ENCODE measurements at regions not wholly inside any gene's neighbourhood (a gene's known extent, or its start where the extent isn't known, plus 50 kb on each side); places are given as distances from the start of the nearest gene placed in this dataset.

DNA sequence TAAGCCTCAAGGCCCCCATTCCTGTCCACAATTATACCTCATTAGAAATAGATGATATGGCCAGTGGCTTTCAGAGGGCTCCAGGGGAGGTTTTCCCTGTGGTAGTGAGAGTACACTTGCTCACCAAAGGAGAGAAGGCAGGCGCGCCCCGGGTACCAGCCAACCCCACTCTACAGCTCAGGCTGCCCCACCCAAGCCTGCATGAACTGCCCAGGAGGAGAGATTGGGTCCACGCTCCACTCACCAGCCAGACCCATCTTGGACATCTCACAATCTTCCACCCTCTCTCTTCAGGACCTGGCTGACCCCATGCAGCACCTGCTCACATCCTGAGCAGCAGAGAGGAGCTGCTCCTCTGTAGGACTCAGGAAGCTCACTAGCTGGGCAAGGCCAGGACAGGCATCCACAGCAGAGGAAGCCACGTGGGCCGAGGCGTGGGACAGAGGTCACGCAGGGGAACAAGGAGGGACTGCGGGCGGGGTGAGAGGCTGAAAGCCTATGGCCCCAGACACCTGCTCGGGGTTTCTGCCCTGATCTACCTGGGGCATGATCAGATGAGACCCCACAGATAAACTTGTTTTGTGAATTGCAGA is 53.9 kb upstream of the GLI2 start:
- no peak overlapping the region for H3K4me3 ChIP-seq (replicated peaks; ENCODE audit: low read depth, low read length)
- DNase-seq (ENCODE audit: extremely low read depth, low read depth), result no peak
- no peak for TF ChIP-seq CTCF (IDR thresholded peaks at IDR 0.05; ENCODE audit: low read depth, low read length, missing control alignments)

GRCh38 chr2:120682654-120683053 is 53.0 kb upstream of the GLI2 start:
- DNase-seq (ENCODE audit: extremely low read depth, low read depth), result no peak
- no peak for TF ChIP-seq CTCF (IDR thresholded peaks at IDR 0.05; ENCODE audit: low read depth, low read length, missing control alignments)
- H3K4me3 ChIP-seq (replicated peaks; ENCODE audit: low read depth, low read length), result no peak overlapping the region

GRCh38 chr2:120683081-120683480 is 52.6 kb upstream of the GLI2 start:
- no peak overlapping the region for H3K4me3 ChIP-seq (replicated peaks; ENCODE audit: low read depth, low read length)
- DNase-seq (ENCODE audit: extremely low read depth, low read depth), result no peak
- no peak for TF ChIP-seq CTCF (IDR thresholded peaks at IDR 0.05; ENCODE audit: low read depth, low read length, missing control alignments)

- H3K4me3 ChIP-seq (replicated peaks; ENCODE audit: low read depth, low read length), result no peak overlapping the region
- no peak for TF ChIP-seq CTCF (IDR thresholded peaks at IDR 0.05; ENCODE audit: low read depth, low read length, missing control alignments)
- DNase-seq (ENCODE audit: extremely low read depth, low read depth), result no peak
Observed at GRCh38 chr2:120683701-120684100, 52.0 kb upstream of the GLI2 start.

DNA sequence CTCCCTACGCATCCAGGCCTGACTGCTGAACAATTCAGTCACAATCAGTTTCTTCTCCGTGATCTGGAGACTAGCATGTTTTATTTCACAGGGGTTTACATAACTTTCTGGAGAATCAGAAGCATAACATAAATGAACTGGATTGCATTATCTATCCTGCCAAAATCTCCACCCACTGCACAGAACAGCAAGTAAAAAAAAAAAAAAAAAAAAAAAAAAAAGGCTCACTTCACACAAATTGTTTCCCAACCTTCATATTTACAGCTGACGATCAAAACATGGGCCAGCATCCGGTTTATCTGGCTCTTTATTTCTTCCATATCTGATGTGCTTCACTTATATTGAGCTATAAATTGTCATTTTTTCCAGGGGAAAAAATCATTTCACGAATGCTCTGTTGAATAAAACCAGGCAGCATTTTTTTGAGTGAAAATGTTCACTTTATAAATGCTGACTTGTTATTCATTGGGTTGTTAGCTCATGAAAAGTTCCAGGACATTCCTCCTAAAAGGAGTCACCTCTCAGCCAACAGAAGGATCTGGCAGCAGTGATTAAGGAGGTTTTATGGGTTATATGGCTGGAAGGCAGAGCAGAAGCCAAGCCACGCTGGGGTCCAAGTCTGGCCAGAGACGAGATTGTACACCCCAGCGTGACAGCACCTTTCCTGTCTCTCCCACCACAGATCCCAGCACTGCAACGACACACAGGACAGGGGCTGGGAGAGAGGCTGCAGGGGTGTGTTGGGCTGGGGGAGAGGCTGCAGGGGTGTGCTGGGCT is 51.2 kb upstream of the GLI2 start:
- TF ChIP-seq CTCF (IDR thresholded peaks at IDR 0.05; ENCODE audit: low read depth, low read length, missing control alignments), result no peak
- no peak for DNase-seq (ENCODE audit: extremely low read depth, low read depth)
- H3K4me3 ChIP-seq (replicated peaks; ENCODE audit: low read depth, low read length), result no peak overlapping the region

GRCh38 chr2:120685066-120685973 is 50.3 kb upstream of the GLI2 start:
- no peak overlapping the region for H3K4me3 ChIP-seq (replicated peaks; ENCODE audit: low read depth, low read length)
- no peak for DNase-seq (ENCODE audit: extremely low read depth, low read depth)
- no peak for TF ChIP-seq CTCF (IDR thresholded peaks at IDR 0.05; ENCODE audit: low read depth, low read length, missing control alignments)

Data from HFF-Myc (cell line).